GM21390 (cell line): ENCODE measurements at regions not wholly inside any gene's neighbourhood (a gene's known extent, or its start where the extent isn't known, plus 50 kb on each side); places are given as distances from the start of the nearest gene placed in this dataset.
"Not testable (repeated sequence)": the region's sequence is repeated elsewhere in the genome, so short reads cannot be mapped to it uniquely, and the experiment has no call there.

Source experiments
- ATAC-seq: cut with Tn5 transposase; IDR thresholded peaks from one replicate; pipeline ENCODE4 v1.9.1; 2021; ENCODE audit not compliant: unreplicated experiment

GRCh38 chr3:180409883-180410282 lies 192.1 kb upstream of the TTC14 start:
- peak; percentile 46 for ATAC-seq

GRCh38 chr3:180414157-180414556 lies 187.8 kb upstream of the TTC14 start:
- no peak for ATAC-seq

- no peak for ATAC-seq
Observed at GRCh38 chr3:180416111-180416594, 185.8 kb upstream of the TTC14 start.

GRCh38 chr3:180417241-180417640 lies 184.7 kb upstream of the TTC14 start:
- ATAC-seq = no peak

GRCh38 chr3:180420016-180420415 lies 181.9 kb upstream of the TTC14 start:
- ATAC-seq = no peak

- ATAC-seq = no peak
Observed at GRCh38 chr3:180420804-180421203, 181.2 kb upstream of the TTC14 start.

GRCh38 chr3:180421221-180421620 lies 180.7 kb upstream of the TTC14 start:
- ATAC-seq = no peak

GRCh38 chr3:180421721-180422120 lies 180.2 kb upstream of the TTC14 start:
- ATAC-seq = no peak

- ATAC-seq = not testable (repeated sequence)
Observed at GRCh38 chr3:180424305-180424704, 177.7 kb upstream of the TTC14 start.

GRCh38 chr3:180430896-180431295 lies 171.1 kb upstream of the TTC14 start:
- ATAC-seq = no peak

- ATAC-seq = no peak
Observed at GRCh38 chr3:180433152-180433551, 168.8 kb upstream of the TTC14 start.

GRCh38 chr3:180447136-180447535 lies 154.8 kb upstream of the TTC14 start:
- no peak for ATAC-seq

GRCh38 chr3:180448407-180448806 lies 153.6 kb upstream of the TTC14 start:
- not testable (repeated sequence) for ATAC-seq

GRCh38 chr3:180457225-180457624 lies 144.7 kb upstream of the TTC14 start:
- no peak for ATAC-seq

GRCh38 chr3:180466401-180467011 lies 135.5 kb upstream of the TTC14 start:
- no peak for ATAC-seq

GRCh38 chr3:180467177-180467576 lies 134.8 kb upstream of the TTC14 start:
- no peak for ATAC-seq

GRCh38 chr3:180469149-180469548 lies 132.8 kb upstream of the TTC14 start:
- ATAC-seq = no peak

GRCh38 chr3:180478695-180479094 lies 123.3 kb upstream of the TTC14 start:
- ATAC-seq = no peak

GRCh38 chr3:180492047-180492446 lies 109.9 kb upstream of the TTC14 start:
- no peak for ATAC-seq

- no peak for ATAC-seq
Observed at GRCh38 chr3:180496995-180497394, 105.0 kb upstream of the TTC14 start.

- no peak for ATAC-seq
Observed at GRCh38 chr3:180516368-180516767, 85.6 kb upstream of the TTC14 start.

GRCh38 chr3:180523040-180523439 lies 78.9 kb upstream of the TTC14 start:
- no peak for ATAC-seq

- no peak for ATAC-seq
Observed at GRCh38 chr3:180528843-180529242, 73.1 kb upstream of the TTC14 start.
